Uterus (tissue), 2 donors: ENCODE measurements at regions not wholly inside any gene's neighbourhood (a gene's known extent, or its start where the extent isn't known, plus 50 kb on each side); places are given as distances from the start of the nearest gene placed in this dataset.

Experiments used
- POLR2A ChIP-seq, 2 donors: fragments of 450-650 bp; IDR thresholded peaks; one replicate each; pipeline ENCODE4 v1.6.1; 2016; ENCODE audit warnings: antibody characterized with exemption in 2 of 2, mild to moderate bottlenecking in 1 of 2, moderate library complexity in 1 of 2
- TF ChIP-seq, protein P1 (sequence below), 4 experiments: fragments of 200-600 bp in 2 of 4; fragments of 450-650 bp in 2 of 4; sonication (generic) in 2 of 4; IDR thresholded peaks; one replicate each; pipeline ENCODE4 v1.5.1; 2016 to 2019; ENCODE audit warnings: antibody characterized with exemption in 4 of 4, mild to moderate bottlenecking in 2 of 4, moderate library complexity in 1 of 4

- TF ChIP-seq, protein P1, sequence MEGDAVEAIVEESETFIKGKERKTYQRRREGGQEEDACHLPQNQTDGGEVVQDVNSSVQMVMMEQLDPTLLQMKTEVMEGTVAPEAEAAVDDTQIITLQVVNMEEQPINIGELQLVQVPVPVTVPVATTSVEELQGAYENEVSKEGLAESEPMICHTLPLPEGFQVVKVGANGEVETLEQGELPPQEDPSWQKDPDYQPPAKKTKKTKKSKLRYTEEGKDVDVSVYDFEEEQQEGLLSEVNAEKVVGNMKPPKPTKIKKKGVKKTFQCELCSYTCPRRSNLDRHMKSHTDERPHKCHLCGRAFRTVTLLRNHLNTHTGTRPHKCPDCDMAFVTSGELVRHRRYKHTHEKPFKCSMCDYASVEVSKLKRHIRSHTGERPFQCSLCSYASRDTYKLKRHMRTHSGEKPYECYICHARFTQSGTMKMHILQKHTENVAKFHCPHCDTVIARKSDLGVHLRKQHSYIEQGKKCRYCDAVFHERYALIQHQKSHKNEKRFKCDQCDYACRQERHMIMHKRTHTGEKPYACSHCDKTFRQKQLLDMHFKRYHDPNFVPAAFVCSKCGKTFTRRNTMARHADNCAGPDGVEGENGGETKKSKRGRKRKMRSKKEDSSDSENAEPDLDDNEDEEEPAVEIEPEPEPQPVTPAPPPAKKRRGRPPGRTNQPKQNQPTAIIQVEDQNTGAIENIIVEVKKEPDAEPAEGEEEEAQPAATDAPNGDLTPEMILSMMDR (IDR thresholded peaks at IDR 0.05) = no peak
- TF ChIP-seq POLR2A (IDR thresholded peaks at IDR 0.05) = no peak
These were observed 365.9 kb upstream of the ZFHX3 start for GRCh38 chr16:73413830-73414190.
